NCI-H1930 (cell line): ENCODE measurements at regions not wholly inside any gene's neighbourhood (a gene's known extent, or its start where the extent isn't known, plus 50 kb on each side); places are given as distances from the start of the nearest gene placed in this dataset.
"Not testable (repeated sequence)": the region's sequence is repeated elsewhere in the genome, so short reads cannot be mapped to it uniquely, and the experiment has no call there.

Experiments used
- DNase-seq, 2 experiments: peaks; one replicate each; lab custom pipeline; 2025; lab: John Stamatoyannopoulos, UW

- DNase-seq: no peak
Measured at GRCh38 chr3:59254976-59255375, 205.2 kb upstream of the CFAP20DC start.

DNA sequence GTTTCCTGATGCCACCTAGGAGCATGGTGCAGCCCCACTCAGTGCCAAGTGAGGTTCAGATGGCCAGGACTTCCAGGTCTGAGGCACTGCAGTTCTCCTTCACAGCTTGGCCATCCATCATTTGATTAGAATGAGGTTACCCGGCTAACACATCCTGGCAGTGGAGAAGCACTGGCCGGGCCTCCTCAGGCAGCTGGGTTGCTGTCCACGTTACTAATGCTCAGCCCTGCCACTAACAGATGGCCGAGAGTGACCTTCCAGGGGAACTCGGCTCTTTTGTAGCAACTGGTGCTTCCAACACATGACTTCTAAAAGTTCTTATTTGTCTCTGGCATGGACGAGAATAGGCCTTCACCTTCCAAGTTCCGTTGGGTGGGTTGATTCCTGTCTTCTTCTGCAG is 204.6 kb upstream of the CFAP20DC start:
- DNase-seq: no peak

- no peak for DNase-seq
Measured at GRCh38 chr3:59253523-59253922, 203.7 kb upstream of the CFAP20DC start.

DNA sequence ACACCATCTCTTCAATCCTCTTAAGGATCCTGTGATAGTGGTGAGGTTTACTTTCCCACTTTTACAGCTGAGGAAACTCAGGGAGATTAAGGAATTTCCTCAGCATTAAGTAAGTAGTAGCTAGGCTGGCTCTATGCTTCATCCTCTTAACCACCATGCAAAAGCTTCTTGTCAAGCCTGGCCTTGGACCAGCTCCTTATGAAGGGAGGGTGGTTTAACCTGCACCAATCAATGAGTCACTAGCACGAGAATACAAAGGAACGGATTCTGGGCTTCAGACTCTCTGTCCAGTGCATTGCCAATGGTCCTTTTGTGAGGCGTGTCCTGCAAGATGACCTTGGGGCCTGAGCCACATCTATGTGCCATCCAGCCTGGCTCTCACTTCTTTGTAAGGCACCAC is 202.0 kb upstream of the CFAP20DC start:
- no peak for DNase-seq

GRCh38 chr3:59250600-59250999 is 200.8 kb upstream of the CFAP20DC start:
- no peak for DNase-seq

DNA sequence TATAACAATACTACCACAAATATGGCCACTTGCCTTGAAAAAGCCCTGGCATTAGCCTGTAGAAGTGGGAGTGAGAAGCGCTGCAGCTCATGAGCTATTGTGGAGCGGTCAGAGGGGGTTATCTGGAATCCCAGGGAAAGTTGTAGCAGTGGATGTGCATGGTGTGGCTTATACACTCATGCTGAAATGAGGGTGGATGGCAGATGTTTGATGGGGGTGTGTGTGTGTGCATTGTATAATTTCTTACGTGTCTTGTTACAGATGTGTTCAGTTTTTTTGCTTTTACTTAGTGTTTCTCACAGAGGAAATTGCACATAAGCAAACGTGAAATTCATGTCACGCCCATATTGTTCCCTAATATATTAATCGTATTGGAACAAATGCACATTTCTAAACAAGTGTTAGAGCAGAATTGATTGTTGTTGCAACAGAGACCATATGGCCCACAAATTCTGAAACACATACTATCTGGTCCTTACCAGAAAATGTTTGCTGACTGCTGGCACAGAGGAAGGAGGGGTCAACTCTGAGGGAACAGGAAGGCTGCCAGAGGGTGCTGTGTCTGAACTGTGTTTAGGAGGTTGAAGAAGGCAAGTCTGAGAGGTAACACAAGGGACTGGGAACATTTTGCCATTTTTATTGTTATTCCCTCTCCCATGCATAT is 200.0 kb upstream of the CFAP20DC start:
- DNase-seq: no peak

- no peak for DNase-seq
Measured at GRCh38 chr3:59249004-59249403, 199.2 kb upstream of the CFAP20DC start.

- DNase-seq: no peak
Measured at GRCh38 chr3:59247402-59247841, 197.6 kb upstream of the CFAP20DC start.

DNA sequence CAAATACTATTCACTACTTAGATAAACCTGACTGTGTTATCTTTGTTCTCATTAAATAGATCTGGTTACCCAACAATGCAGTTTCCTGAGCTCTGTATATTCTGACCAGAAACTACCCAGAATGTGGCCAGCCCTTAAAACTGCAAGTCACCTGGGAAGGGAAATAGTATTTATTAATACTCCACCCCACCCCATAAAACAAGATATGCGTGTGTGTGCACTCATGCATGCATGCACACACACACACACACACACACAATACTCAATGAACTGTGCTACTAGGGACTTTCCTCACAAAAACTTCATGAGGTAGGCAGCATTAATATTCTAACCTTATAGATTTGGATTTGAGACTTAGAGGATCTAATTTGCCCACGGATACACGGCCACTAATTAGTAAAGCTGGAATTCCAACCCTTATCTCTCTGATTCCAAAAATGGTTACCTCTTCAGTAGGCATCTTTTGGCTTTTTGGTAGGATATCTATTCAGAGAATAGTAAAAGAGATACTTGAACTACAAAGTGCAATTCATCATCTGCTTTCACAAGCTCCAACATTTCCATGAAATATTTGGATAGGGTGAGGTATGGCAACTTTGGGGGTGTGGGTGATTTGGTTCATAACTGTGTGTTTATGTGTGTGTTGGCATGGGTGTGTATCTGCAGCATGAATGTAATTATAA is 197.0 kb upstream of the CFAP20DC start:
- no peak for DNase-seq

- no peak for DNase-seq
Measured at GRCh38 chr3:59245859-59246501, 196.2 kb upstream of the CFAP20DC start.

DNA sequence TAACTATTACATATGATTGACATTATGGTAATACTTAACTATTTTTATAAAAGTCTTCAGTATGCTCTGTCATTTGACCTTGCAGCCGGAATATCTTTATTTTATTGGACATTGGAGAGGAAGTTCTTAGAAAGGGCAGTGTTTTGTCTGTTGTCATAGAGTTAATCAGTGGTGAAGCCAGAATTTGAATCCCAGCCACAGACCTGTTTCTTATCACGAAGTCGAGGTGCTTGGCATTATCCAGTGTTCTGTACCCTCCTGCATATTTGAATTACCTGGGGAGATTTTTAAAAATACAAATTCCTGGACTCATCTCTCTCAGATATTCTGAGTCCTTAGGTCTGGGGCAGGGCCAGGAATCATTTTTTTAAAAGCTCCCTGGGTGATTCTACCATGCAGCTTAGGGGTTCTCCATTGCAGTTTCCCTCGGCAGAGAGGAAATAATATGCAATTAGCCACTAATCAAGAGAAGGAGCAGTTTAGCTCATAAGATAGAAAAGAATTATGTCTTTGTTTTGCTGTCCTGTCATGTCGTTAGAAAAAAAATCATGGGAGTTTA is 195.6 kb upstream of the CFAP20DC start:
- no peak for DNase-seq

DNA sequence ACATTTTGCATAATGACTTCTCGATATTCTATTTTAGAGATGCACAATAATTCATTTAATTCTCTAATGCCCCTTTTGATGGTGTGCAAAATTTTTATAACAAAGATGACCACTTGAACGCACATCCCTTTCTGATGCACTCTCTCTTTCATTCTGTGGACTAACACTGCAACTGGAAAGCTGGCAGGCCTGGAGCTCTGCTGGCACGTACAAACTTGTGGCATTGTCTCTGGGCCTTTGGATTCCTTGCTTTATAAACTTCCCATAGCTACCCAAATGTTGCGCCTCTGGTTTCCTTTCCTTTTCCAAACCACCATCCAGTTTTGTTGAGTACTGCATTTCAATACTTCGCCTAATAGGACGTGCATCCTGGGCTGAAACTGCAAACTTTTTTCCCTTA is 194.5 kb upstream of the CFAP20DC start:
- no peak for DNase-seq

GRCh38 chr3:59243476-59243875 is 193.7 kb upstream of the CFAP20DC start:
- no peak for DNase-seq

DNA sequence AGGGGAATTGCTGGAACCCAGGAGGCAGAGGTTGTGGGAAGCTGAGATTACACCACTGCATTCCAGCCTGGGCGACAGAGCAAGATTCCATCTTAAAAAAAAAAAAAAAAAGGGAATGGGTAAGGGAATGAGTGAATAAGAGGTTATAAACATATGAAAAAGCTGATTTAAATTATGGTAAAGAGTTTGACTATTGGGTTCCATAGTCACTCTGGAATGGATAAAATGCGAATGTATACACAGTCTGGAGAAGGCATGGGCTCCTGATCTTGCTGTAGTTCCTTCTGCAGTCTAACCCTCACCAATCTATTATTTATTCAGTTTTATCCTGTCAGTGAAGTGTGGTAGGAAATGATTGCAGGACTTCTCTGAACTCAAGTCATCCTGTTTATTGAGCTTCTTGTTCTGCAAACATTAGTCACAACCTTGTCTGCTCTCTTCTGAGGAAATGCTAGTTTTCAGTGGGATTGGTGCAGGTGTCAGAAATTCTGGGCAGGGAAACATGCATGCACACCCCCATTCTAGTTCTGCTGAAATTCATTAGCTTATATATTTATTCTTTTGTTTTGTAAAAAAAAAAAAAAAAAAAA is 190.9 kb upstream of the CFAP20DC start:
- DNase-seq: no peak

DNA sequence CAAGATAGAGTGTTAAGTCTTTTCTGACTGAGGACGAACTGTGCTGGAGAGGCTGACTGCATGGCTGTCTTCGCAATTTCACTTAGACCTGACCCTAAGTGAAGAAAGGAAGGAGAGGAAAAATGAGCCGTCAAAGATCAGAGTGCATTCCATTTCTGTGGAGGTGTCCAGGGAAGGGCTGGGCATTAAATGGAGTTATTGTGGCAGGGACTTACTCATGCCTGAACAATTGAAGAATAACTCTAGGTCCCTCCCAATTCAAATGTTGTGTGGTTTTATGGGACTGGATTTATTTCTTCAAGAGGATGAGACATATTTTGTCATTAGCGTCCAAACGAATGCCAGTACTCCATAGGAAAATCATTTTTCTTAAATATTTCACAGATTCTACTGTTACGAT is 187.3 kb upstream of the CFAP20DC start:
- DNase-seq: no peak

DNA sequence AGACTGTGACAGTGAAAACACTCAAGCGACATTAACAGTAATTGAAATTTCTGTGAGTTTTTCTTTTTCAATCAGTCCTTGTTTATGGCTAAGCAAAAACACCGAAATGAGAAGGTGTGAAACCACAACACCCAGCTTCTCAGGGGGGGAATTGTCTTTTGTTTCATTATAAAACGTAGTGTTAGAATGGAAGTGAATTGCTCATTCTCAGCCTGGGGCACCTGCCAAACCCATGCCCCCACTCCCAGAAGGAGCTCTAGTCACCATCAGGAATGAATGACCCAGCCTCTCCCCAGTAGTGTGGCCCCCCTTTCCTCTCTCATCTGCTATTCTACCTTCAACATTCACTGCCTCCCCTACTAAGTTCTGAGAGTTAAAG is 185.8 kb upstream of the CFAP20DC start:
- DNase-seq: no peak

GRCh38 chr3:59234884-59235633 is 185.2 kb upstream of the CFAP20DC start:
- no peak for DNase-seq

DNA sequence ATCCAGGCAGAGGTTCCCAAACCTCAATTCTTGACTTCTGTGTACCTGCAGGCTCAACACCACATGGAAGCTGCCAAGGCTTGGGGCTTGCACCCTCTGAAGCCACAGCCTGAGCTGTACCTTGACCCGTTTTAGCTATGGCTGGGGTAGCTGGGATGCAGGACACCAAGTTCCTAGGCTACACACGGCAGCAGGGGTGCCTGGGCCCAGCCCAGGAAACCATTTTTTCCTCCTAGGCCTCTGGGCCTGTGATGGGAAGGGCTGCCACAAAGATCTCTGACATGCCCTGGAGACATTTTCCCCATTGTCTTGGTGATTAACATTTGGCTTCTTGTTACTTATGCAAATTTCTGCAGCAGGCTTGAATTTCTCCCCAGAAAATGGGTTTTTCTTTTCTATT is 180.6 kb upstream of the CFAP20DC start:
- not testable (repeated sequence) for DNase-seq

GRCh38 chr3:59213860-59214259 is 164.0 kb upstream of the CFAP20DC start:
- no peak for DNase-seq

DNA sequence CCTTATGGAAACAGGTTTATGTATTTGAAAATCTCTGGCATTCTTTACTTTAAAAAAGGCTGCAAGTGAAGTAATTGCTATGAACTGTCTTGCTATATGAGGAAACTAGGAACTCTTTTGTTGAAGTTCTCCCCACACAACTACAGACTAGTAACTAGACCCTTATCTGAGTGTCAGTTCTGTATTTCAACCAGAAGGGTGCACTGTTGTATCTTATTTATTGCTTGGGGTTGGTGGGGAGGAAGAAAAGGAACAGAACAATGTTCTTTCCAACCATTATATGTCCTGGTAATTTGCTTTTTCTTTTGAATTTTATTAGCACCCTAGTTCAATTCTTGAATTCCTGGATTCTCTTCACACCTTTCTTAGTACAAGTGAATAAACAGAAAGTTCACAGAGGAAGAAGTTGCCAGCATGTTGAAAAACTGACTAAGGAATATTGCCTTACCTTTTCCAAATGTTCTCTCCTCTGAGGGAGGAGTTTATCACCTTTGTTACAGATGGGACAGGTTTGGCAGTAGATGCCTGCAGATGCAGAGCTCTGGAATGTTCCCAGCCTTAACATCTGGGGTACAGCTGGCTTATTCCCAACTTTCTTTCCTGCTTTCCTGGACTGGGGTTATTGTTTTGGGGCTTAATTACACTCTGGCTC is 162.4 kb upstream of the CFAP20DC start:
- DNase-seq: peak; percentile 3 to 6

GRCh38 chr3:59210260-59210659 is 160.4 kb upstream of the CFAP20DC start:
- no peak for DNase-seq
